HG02678 (cell line): ENCODE measurements at regions not wholly inside any gene's neighbourhood (a gene's known extent, or its start where the extent isn't known, plus 50 kb on each side); places are given as distances from the start of the nearest gene placed in this dataset.
"Not testable (repeated sequence)": the region's sequence is repeated elsewhere in the genome, so short reads cannot be mapped to it uniquely, and the experiment has no call there.

ENCODE experiments used
- ATAC-seq: cut with Tn5 transposase; IDR thresholded peaks from one replicate; pipeline ENCODE4 v1.9.1; 2021; ENCODE audit warnings: mild to moderate bottlenecking, moderate library complexity; ENCODE audit not compliant: unreplicated experiment

DNA sequence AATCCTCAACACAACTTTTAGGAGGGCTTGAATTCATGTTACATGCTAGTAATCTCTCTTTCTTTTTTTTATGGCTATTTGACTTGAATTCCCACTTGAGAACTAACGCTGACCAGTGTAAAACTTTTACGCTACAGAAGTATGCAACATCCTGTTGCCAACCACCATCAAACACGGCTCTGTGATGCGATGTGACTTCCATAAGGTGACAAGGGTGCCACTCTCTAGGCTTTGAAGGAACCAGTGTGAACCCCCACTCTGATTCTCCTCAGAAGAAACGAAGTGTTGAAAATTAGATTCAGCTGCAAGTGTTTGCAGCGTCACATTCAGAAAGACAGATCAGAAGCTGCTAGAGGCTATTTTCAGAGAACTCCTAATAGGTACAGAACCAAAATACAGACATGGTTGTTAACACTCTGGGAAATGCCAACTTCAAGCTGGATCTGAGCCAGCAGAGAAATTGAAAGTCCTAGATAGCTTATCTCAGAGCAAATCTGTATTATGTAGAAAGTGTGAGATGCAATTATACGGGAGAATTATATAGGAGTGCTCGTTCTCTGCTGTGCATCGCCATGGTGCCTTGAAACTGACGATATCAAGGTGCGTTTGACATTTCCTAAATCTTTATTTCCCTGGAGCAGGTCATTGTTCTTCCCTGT lies 271.2 kb downstream of the LPIN1 start:
- no peak for ATAC-seq

DNA sequence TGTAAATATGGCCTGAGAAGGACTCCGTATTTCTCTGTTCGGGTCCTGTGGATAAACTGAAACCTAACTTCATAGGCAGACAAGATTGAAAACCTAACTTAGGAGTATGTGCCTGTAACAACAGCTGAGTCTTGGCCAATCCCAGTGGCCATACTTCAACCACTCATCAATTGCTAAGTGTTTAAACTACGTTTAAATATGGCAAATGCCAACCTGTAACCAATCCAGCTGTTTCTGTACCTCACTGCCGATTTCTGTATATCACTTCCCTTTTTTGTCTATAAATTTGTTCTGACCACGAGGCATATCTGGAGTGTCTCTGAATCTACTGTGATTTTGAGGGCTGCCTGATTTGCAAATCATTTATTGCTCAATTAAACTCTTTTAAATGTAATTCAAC lies 272.3 kb downstream of the LPIN1 start:
- ATAC-seq = not testable (repeated sequence)

DNA sequence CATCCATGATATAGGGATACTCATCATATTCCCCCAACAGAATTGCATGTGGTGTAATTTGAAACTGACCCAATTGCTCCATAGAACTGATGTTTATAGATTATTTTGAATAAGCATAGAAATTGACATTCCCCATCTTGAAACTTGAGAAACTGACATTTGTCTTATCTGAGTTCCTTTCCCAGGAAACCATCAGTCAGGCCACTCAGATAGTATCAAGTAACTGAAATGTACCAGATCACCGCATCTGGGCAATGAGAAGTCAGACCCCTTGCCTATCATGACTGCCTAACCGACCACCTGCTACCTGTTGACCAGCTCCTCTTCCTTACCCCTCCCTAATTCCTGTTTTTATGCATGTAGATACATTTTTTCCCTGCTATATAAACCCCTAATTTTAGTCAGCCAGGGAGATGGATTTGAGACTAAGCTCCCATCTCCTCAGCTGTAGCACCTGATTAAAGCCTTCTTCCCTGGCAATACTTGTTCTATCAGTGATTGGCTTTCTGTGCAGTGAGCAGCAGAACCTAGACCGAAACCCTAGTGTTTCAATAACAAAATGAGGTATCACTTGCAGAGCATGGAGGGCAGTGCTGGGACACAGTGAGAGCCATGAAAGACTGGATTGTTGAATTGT lies 274.5 kb downstream of the LPIN1 start:
- no peak for ATAC-seq

DNA sequence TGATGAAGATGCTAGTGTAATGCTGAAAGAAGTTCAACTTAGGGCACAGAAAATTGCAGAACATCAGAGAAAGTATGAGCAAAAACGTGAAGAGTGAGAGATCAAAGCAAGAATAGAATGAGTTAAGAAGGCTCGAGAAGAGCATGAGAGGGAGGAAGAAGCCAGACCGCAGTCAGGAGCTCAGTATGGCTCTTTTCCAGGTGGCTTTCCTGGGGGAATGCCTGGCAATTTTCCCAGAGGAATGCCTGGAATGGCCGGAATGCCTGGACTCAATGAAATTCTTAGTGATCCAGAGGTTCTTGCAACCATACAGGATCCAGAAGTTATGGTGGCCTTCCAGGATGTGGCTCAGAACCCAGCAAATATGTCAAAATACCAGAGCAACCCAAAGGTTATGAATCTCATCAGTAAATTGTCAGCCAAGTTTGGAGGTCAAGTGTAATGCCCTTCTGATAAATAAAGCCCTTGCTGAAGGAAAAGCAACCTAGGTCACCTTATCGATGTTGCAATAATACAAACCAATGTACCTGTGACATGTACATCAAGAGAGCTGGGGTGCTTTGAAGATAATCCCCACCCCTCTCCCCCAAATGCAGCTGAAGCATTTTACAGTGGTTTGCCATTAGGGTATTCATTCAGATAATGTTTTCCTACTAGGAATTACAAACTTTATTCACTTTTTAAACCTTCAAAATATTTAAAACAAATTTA lies 277.9 kb downstream of the LPIN1 start:
- not testable (repeated sequence) for ATAC-seq

DNA sequence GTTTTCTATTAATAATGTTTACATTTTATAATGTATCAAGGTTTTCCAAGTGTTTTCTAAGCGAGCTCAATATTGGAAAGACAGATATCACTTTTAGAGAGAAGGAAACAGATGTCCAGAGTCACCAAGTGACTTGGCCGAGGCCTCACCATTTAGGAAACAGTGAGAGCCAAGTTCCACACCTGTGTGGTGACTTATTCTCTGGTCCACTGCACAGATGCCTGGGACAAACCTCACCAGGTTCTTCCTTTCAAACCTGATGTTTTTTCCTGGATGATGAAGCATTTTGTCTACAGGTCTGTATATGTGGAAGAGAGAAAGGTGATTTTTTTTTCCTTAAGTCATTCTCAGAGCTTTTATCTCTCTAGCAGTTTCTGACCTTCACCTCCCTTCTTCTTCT lies 280.7 kb downstream of the LPIN1 start:
- ATAC-seq = no peak

DNA sequence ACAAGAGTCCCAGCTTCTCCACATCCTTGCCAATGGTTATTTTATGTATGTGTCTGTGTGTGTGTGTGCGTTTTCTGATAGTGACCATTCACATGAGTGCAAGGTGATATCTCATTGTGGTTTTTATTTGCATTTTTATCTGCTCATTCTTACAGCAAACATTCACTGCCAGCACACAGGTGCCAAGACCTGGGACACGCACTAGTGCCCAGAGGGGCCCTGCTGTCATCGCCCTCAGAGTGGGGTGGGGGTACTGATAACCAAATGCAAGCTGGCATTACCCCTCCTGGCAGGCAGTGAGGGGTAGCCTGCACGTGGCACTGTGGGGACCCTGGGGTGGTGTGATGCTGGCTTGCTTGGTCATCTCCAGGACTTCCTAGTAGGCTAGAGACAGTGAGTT lies 285.4 kb downstream of the LPIN1 start:
- ATAC-seq = no peak

DNA sequence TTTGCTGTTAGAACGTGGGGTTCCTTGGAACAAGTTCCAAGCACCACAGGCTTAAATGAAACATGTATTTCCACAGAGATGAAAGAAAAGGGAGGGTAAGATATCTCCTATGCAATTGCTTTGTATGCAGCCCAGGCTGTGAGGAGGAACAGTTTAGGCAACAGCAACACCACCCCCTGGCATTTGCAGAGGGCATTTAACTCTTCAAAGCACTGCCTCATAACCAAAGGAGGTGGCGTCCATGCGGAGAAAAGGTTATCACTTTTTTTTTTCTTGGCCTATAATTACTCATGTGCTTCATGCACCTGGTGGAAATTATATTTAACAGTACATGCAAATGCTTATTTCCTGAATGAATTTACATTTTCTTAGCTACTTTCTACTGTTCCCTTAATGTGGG lies 286.0 kb downstream of the LPIN1 start:
- peak; percentile 77 for ATAC-seq

DNA sequence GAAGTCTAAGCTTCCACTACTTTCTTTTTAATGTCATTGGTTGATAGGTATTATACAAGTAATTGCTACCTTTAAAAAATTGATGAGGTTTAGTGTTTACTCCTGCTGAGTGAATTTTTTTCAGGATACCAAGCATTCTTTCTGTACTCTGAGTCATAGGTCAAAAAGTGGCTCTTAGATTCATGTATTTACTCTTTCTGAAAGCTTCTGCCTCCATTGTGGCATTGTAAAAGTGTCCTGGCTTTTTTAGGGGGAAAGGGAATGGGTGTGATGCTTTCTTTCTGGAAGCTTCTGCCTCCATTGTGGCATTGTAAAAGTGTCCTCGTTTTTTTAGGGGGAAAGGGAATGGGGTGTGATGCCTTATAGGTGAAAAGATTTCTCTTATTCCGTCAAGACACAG lies 286.5 kb downstream of the LPIN1 start:
- no peak for ATAC-seq

DNA sequence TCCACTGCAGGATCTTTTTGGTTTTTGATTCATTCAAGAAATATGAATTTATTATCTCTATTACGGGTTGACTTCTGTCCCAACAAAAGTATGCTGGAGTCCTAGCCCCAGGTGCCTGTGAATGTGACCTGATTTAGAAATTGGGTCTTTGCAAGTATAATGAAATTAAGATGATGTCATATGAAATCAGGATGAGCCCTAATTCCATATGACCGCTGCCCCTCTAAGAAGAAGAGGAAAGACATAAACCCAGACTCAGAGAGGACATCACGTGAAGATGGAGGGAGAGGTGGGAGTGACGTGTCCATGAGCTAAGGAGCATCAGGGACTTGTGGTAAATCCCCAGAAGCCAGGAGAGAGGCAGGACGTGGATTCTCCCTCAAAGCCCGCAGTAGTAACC lies 287.1 kb downstream of the LPIN1 start:
- no peak for ATAC-seq

DNA sequence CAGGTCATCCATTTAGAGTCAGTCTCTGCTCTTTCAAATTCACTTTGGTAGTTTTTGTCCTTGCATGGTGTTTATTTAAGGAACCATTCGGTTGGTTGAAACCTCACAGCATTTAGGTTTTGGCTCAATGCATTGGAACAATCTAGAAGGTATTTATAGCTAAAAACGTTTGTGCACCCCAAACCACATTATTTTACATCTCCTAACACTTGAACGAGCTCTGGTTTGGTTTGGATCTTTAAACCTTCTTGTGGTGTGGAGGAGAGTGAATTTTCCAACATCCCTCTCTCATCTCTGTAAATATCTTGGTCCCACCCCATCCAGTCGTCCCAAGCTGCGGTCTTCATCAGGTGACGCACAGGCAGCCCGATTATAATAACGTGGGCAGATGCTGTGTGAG lies 287.9 kb downstream of the LPIN1 start:
- ATAC-seq = no peak

DNA sequence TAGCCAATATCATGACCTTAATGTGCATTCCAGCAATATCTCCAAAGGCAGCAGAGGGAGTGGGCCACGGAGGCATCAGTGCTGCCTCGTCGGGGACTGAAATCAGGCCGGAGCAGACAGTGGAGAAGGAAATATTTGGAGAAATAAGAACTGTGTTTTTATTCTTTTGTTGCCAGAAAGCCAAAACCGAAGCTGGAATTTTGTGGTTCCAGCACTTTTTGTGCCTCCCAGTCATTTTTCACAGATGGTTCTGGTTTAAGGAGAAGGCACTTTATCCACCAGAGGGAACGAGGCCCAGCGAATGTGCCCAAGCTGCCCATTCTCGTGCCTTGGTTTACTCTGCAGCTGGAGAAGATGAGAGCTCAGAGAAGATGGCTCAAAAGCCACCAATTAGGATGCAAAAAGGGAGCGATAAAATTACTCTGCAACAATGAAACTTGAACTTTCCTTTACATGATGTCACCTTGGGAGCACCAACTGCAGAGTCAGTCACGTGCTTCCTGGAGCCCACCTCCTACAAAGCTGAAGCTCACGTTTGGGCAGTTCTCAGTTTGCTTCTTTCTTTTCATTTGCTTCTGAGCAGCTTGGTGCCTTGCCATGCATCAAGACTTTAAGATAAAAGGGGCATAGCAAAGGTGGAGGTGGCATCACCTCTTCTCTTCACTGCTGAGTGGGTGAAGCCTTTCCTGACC lies 288.7 kb downstream of the LPIN1 start:
- no peak for ATAC-seq

DNA sequence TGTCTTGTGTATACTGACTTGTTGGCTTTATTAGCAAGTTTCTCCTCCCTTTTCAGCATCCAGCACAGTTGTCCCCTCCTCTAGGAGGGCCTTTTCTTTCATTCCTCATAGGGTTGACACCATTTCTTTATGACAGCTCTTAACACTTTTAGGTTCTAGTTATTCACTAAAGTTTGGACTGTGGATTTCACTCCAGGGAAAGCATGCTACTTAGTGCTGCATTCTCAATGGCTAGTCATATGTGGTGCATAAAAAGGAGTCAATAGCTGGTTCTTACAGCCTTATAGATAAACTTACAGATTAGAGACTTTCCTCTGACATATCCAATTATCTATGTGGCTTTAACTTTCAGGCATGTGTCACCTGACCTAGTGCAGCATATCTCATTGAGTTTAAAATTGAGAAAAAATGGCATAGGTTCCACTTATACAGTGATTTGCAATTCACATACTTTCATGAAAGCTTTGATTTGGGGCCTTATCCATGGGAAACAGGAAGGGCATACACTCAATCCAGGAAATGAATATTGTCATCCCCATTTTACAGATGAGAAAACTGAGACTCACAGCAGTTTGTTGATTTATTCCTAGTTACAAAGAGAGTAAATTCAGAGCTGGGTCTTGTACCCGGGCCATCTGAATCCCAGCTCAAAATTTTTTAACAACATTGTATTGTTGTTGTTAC lies 289.7 kb downstream of the LPIN1 start:
- ATAC-seq = no peak

DNA sequence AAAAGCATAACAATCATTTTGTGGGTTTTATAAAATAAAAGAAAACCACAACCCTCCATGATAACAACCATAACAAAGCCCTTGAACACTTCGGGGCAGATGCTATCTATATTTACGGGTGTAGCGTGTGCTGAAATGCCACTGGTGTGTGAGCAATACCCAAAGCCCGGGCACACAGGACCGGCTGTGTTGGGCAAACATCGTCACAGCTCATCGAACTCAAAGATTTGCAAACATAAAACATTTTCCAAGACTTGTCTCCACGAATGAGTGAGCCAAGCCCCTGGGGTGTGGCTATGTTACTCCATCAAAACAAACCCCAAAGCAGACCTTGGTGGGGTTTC lies 290.2 kb downstream of the LPIN1 start:
- no peak for ATAC-seq

DNA sequence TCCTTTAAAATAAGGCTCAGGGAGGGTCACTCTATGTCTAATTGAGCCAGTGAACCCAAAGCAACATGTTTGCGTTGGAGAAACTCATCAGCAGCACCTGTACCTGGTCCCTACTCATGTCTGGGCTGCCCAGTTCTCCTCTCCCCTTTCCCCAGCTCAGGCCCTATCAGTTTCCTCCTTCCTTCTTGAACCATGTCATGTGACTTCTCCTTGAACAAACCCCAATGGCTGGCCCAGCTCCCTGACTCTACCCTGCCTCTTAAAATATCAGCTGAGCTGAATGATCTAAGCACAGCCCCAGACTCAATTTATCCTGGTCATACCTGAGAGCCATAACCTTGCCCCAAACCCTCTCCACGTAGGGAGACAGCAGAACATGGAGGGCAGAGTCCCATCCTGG lies 290.9 kb downstream of the LPIN1 start:
- no peak for ATAC-seq

DNA sequence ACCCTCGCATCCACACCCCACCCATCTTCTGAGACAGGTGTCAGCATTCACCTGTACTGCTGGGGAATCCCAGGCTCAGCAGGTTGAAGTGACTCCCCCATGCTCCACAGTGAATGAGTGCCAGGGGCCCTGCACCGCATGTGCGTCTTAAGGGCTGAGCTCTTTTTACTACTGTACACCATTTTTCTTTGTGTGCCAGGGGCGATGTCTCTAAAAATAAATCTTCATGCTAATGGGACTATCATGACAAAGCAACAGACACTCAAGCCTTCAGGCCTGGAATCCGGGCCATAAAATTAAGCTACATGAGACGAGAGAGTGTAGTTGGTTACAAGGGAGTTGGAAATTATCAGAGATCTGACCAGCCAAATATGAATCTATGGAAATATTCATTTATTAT lies 294.8 kb downstream of the LPIN1 start:
- no peak for ATAC-seq

DNA sequence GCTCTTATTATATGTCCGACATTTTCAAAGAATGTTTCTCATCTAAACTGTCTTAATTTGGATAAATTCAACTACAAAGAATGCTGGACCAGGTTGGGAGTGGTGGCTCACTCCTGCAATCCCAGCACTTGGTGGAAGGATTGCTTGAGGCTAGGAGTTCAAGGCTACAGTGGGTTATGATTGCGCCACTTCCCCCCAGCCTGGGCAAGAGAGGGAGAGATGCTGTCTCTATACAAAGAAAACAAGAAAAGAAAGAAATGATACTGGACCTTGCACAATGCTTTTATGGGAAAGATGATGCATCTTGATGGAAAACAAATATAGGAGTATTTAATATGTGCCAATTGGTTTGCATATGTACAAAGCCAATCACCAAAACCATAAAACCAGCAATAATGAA lies 296.7 kb downstream of the LPIN1 start:
- no peak for ATAC-seq

DNA sequence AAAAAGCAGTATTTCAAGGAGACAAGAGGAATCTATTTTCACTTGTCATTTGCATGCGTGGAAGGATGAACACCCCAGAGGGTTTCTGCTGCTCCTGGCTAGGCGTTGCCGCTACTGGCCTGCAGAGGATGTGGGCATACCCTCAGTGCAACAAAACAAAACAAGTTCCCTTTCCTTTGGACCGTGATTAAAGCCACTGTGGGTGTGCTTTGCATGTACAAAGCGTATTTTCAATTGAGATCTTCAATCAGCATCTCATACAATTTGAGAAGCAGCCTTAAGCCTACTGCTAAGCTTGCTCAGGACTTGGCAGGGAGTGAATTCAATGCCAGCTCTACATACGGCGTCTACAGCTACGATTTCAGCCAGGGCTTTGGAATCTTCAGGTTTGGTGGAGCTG lies 298.4 kb downstream of the LPIN1 start:
- ATAC-seq = peak; percentile 61

DNA sequence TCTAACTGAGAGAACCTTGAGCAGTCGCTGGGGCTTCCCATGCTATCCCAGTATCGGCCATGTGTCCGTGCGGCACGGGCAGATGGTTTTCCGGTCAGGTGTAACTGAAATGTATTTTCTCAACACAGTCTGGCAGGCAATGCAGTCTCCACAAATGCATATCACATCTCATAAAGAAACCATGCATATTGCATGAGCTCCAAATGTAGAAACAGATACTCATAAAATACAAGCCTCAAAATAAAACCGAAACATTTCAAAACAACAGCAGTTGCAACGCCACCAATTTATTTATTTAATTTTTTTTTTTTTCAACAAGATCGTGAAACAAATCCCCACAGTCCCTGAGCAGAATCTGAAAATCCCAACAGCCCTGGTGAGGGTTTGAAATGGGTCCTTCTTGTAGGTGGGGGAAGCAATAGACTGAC lies 299.4 kb downstream of the LPIN1 start:
- ATAC-seq = peak; percentile 39

DNA sequence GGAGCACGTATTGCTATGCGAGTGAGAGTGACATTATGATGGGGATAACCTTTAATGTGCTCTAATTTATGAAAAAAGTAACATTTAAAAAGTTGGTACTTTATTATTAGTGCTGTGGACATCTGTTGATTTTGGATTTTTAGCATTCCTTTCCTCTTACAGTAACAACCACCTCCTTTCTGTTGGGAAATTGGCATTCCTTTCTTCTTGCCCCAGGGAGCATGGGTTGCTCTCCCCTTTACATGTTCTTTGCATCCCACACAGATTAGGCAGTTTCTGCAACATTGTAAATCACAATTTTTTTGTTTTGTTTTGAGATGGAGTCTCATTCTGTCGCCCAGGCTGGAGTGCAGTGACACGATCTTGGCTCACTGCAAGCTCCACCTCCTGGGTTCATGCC lies 300.2 kb downstream of the LPIN1 start:
- no peak for ATAC-seq

DNA sequence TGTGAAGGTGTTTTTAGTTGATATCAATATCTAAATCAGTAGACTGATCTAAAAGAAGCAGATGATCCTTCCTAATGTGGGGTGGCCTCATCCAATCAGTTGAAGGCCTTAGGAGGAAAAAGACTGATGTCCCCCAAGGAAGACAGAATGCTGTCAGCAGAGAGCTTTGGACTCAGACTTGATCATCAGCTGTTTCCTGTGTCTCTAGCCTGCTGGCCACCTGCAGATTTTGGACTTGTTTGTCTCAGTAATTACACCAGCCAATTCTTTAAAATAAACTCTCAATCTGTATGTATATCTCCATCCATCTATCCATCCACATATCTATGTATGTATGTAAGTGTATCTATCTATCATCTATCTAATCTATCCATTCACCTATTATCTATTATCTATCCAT lies 301.3 kb downstream of the LPIN1 start:
- no peak for ATAC-seq

DNA sequence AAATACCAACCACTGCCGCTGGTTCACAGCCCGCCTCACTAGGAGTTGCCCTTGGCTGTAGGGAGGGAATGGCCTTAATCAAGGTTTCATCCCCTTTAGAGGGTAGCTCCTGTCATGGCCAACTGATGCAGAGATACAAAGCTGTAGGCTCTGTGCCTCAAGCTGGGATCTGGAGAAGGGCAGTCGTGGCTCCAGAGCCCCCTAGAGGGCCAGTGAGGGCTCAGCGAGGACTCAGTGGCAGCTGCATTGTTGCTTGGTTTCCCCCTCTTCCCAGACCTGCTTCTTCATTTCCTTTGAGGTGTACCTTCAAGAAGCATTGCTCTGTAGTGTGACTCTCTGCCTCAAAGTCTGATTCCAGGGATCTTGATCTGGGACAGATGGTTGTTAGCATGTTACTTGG lies 302.1 kb downstream of the LPIN1 start:
- ATAC-seq = no peak
